Activated T-cell treated with anti-CD3 and anti-CD28 coated beads, Interleukin-2, amount 50 U/mL, for 1 hour (primary cell): ENCODE measurements at regions not wholly inside any gene's neighbourhood (a gene's known extent, or its start where the extent isn't known, plus 50 kb on each side); places are given as distances from the start of the nearest gene placed in this dataset.
"Not testable (repeated sequence)": the region's sequence is repeated elsewhere in the genome, so short reads cannot be mapped to it uniquely, and the experiment has no call there.

Experiments used
- DNase-seq: peaks from one replicate; pipeline ENCODE4 v3.0.0-alpha.2; 2020

DNA sequence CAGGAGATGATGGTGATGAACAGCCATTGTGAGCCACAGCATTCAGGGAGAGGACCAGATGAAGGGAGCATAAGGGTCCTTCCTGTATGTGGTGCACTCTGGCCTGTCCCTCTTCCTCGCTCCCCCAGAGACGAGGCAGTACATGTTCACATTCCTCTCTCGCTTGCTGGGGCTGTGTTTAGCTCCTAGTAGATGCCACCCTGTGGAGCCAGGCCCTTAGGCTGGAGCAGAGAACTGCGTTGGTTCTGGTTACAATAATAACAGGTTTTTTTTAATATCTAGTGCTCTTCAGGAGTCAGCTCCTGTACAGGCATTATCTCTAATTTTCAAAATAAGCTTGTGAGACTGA is 171.1 kb upstream of the MYT1L start:
- no peak for DNase-seq

GRCh38 chr2:2501454-2502200 is 170.6 kb upstream of the MYT1L start:
- no peak for DNase-seq

DNA sequence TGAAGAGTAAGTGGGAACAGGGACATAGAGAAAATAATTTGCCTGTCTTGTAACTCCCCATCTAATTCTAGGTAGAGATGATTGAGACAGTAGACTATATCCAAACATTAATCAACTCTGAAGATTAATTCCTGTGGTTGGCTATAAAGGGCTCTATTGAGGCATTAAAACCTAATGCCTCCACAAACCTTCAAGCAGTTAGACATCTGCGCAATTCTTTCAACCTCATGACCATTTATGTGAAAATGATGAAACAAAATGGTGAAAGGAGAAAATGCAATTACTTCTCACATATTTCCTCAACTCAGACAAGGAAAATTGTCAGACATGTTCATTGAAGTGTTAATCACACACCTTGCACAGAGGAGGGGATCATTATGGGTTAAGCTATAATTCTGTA is 164.5 kb upstream of the MYT1L start:
- no peak for DNase-seq

DNA sequence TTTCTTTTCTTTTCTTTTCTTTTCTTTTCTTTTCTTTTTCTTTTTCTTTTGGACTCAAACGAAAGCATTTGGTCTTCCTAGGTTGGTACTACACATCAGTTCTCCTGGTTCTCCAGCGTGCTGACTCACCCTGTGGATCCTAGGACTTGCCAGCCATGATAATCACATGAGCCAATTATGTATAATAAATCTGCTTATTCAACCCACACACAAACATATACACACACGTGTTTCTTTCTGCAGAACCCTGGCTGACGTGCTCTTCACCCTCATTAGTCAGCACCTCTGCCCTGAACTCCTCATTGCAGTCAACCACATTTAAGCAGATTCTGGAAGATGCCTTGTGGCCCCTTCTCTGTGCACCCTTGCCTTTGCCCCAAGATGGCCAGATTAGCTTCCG is 162.4 kb upstream of the MYT1L start:
- DNase-seq: no peak

GRCh38 chr2:2492800-2493199 is 161.7 kb upstream of the MYT1L start:
- DNase-seq: no peak

GRCh38 chr2:2491964-2492363 is 160.9 kb upstream of the MYT1L start:
- no peak for DNase-seq

- no peak for DNase-seq
These were observed 153.2 kb upstream of the MYT1L start for GRCh38 chr2:2484301-2484700.

DNA sequence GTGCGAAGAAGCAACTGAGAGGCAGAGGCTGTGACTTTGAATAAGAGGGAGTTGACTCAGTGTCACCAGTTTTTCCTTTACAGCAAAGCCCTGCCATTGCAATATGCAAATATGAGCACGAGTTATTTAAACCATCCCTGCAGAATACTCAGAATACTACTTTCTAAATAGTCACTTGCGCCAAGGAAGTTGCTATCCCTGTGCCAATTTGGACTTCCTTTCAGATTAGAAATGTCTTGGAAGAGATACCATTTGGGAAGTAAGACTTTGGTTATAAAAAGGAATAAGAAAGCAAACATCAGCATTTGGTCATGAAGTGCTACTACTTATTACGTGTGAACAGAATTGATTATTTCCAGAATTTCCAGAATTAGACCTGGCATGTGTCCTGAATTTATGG is 151.8 kb upstream of the MYT1L start:
- no peak for DNase-seq

DNA sequence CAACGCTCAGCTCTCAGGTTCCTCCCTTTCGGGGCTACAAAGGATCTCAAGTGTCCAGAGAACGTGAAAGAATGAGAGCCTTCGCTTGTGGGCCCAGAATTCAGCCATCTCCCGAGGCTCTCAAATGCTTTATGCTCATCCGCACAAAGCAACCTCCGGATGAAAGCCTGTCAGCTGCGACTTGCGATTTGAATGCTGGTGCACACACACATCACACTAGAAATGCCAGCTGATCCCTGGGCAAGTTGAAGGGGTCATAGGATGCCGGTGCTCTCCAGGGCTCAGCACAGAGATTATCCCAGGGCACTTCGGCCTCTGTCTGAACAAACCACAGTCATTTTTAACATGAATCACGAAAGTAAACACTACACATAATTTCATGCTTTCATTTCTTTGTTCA is 141.8 kb upstream of the MYT1L start:
- DNase-seq: no peak

- DNase-seq: no peak
These were observed 141.0 kb upstream of the MYT1L start for GRCh38 chr2:2472044-2472443.

GRCh38 chr2:2466534-2466933 is 135.5 kb upstream of the MYT1L start:
- DNase-seq: no peak

DNA sequence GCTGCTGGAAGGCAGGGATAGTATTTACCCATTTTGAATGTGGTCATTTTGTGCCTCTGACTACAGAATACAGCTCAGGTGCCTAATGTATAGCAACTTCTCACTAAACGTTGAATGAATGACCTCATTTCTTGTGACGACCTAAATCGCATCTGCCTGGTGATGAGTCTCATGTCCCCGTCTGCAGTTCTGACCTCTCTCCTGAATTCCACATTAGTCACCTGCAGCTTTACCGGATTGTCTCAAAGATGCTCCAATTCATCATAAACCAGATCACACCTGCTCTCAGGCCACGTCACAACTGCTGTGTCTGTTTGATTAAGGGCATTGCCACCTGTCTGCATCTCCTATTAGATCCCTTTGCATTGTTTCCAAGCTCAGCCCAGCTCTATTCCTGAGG is 133.6 kb upstream of the MYT1L start:
- DNase-seq: no peak

DNA sequence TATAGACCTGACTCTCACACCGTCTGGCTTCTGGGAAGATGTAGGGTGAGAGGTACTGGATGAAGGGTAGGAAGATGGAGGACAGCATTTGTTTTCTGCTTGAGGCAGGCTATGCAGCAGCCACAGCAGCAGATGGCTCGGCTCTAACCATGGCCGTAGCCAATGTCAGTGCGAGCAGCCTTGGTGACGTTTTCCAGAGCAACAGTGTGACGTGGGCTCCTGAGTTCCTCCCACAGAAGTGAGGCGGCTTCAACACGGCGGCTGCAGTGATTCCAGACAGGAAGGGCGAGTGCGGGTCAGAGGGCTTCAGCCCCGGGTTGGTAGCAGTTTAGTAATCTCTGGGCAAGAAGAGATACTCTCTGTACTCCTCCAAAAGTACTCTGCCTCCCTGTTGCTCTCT is 133.0 kb upstream of the MYT1L start:
- no peak for DNase-seq

- DNase-seq: no peak
These were observed 125.6 kb upstream of the MYT1L start for GRCh38 chr2:2456721-2457120.

DNA sequence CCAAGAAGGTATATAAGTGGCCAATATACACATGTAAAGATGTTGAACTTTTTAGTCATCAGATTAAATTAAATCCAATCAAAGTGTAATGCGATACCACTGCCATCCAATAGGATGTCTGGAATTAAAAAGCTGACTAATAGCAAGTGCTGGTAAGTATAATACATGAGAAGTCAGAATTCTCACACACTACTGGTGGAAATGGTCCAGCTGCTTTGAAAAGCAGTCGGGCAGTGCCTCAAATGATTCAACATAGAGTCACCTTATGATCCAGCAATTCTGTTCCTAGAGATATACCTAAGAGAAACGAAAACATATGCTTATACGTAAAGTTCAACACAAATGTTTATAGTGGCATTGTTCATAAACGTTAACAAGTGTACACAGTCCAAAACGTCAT is 124.1 kb upstream of the MYT1L start:
- no peak for DNase-seq

- no peak for DNase-seq
These were observed 121.9 kb upstream of the MYT1L start for GRCh38 chr2:2452961-2453360.

DNA sequence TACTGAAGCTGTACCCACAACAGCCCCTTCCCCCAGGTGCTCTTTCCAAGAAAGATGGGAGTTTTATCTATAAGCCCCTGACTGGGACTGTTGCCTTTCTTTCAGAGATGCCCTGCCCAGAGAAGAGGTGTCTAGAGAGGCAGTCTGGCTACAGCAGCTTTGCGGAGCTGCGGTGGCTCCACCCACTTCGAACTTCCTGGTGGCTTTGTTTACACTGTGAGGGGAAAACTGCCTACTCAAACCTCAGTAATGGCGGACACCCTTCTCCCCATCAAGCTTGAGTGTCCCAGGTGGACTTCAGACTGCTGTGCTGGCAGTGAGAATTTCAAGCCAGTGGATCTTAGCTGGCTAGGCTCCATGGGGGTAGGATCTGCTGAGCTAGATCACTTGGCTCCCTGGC is 120.2 kb upstream of the MYT1L start:
- DNase-seq: not testable (repeated sequence)

DNA sequence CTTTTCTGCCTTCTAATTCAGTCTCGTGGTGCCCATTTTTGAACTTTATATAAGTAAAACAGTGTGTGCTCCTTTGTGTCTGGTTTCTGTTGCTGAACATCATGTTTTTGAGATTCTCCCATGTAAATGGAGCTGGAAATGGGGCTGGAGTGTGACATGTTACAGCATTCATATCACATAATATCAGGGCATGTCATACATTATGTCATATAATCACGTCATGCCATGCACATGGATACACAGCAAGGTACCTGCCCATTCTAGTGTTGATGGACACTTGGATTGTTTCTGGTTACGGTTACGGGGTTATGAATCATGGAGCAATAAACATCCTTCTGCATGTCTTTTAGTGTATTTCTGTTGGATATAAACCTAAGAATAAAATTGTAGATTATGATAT is 117.1 kb upstream of the MYT1L start:
- no peak for DNase-seq

DNA sequence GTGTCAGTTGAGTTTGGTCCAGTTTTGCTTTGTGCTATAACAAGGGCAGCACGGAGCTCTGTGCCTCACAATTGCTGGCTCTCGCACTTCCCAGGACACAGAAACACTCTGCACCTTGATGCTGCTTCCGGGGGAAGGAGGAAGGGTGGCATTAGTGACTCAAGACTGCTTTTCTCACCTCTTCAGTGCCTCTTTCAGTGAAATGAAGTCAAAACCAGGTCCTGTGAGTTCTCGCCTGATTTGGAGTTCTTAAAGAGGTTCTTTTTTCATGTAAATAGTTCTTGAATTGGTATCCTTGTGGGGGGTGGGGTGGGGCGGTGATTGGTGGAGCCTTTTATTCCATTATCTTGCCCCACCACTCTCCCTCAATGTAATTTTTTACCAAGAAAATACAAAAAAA is 91.5 kb upstream of the MYT1L start:
- DNase-seq: no peak

- DNase-seq: no peak
These were observed 82.5 kb upstream of the MYT1L start for GRCh38 chr2:2413525-2413924.

GRCh38 chr2:2410987-2411386 is 79.9 kb upstream of the MYT1L start:
- DNase-seq: no peak

DNA sequence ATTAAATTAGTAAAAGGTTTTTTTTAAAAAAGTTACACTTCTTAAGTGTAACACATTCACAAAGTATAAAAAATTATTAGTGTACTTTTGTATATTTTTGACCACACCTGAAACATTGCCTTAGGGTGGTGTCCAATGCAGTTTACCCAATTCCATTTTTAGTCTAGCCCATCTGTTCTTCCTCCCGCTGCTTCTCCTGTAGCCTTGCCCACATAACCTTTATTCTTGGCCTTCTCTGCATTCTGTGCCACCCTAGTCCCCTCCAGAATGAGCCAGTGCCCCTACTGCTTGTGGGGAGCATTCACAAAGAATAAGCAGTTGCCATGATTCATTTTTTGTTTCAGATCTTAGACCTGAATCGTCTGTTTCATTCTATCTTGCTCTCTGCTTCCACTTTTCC is 78.4 kb upstream of the MYT1L start:
- no peak for DNase-seq

GRCh38 chr2:2405780-2406179 is 74.7 kb upstream of the MYT1L start:
- no peak for DNase-seq

- no peak for DNase-seq
These were observed 69.4 kb upstream of the MYT1L start for GRCh38 chr2:2400286-2401038.

DNA sequence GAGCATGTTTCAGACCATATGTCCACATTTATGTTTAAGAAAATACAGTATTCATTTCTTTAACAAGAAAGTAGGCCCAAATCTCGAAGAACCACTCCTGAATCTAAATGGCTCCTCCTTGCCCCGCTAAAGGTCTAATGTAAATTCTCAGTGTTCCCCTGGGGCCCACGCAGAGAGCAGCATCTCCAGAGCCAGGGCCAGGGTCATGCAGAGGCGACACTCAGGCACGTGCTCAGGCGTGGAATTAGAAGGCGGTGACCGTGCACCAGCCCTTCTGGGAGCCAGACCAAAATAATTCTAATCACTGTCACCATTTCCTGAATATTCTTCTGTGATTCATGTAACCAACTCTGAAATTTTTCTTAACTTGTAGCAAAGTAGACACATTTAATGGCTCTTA is 68.3 kb upstream of the MYT1L start:
- no peak for DNase-seq
